ENCODE measurements at regions not wholly inside any gene's neighbourhood (a gene's known extent, or its start where the extent isn't known, plus 50 kb on each side); places are given as distances from the start of the nearest gene placed in this dataset.

GRCh38 chr10:8594176-8594575 lies 539.7 kb downstream of the GATA3 start:
- no peak for TF ChIP-seq EZH2 (IDR thresholded peaks at IDR 0.05; ENCODE audit: low read depth)
- no peak for TF ChIP-seq CTCF (conservative IDR thresholded peaks at IDR 0.05)
